Fibroblast of skin of left quadriceps (primary cell): ENCODE measurements at regions not wholly inside any gene's neighbourhood (a gene's known extent, or its start where the extent isn't known, plus 50 kb on each side); places are given as distances from the start of the nearest gene placed in this dataset.
"Not testable (repeated sequence)": the region's sequence is repeated elsewhere in the genome, so short reads cannot be mapped to it uniquely, and the experiment has no call there.

ENCODE experiments used
- DNase-seq, 2 experiments: peaks; one replicate each; pipeline ENCODE4 v3.0.0-alpha.2; 2013; ENCODE audit warnings: low read depth in 2 of 2

DNA sequence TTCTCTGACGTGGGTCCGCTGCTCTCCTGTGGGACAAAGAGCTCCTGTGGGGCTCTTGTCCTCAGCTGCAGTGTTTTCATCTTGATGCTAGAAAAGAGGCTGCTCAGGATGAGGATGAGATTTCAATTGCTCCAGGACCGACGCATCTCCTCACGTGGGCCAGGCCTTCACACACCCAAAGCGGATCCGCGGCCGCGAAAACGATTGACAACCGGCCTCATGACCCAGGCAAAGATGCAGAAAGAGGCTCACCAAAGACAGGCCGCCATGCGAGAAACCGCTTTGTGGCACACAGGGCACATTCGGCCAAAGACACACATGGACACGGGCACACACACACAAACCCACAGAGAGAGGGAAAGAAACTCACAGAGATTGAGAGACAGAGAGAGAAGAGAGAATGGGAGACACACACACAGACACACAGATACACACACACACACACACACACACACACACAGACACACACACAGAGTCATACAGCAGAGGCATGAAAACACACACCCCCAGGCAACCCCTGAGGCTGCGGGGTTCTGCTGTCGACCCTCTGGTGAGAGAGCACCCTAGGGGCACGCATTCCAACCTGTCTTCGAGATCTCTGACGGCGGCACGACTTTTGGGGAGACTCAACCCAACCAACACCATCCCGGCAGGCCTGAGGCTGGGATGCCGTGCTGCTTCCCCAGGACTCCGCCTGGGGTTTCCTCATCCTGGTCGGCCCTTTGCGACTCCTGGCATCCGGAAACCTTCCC lies 168.5 kb upstream of the ZNF337 start:
- DNase-seq: not testable (repeated sequence)

- no peak for DNase-seq
Observed at GRCh38 chr20:25864326-25864962, 167.8 kb upstream of the ZNF337 start.

GRCh38 chr20:25863536-25864325 lies 167.1 kb upstream of the ZNF337 start:
- DNase-seq: no peak

DNA sequence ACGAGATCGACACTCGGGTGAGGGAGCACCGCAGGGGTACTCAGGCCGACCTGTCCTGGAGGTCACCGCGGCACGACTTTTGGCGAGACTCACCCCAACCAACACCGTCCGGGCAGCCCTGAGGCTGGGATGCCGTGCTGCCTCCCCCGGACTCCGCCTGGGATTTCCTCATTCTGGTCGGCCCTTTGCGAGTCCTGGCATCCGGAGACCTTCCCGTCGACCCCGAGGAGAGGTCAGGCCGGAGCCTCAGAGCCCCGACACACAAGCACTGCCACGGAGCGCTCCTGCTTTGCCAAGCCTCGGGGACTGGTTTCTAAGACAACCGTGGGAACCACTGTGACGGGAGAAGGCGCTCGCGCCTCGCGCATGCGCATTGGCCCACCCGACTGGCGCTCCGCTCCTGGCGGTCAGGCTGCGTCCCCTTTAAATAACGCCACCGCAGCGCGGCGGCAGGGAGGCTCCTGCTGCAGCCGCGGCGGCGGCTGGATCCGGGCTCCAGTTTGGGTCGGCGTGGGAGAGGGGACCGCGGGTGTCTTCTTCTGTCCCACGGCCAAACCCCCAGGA lies 166.4 kb upstream of the ZNF337 start:
- peak; percentile 51 to 55 for DNase-seq

- DNase-seq: no peak
Observed at GRCh38 chr20:25860531-25861150, 164.0 kb upstream of the ZNF337 start.

GRCh38 chr20:25859649-25860530 lies 163.2 kb upstream of the ZNF337 start:
- peak; percentile 21 to 24 for DNase-seq

DNA sequence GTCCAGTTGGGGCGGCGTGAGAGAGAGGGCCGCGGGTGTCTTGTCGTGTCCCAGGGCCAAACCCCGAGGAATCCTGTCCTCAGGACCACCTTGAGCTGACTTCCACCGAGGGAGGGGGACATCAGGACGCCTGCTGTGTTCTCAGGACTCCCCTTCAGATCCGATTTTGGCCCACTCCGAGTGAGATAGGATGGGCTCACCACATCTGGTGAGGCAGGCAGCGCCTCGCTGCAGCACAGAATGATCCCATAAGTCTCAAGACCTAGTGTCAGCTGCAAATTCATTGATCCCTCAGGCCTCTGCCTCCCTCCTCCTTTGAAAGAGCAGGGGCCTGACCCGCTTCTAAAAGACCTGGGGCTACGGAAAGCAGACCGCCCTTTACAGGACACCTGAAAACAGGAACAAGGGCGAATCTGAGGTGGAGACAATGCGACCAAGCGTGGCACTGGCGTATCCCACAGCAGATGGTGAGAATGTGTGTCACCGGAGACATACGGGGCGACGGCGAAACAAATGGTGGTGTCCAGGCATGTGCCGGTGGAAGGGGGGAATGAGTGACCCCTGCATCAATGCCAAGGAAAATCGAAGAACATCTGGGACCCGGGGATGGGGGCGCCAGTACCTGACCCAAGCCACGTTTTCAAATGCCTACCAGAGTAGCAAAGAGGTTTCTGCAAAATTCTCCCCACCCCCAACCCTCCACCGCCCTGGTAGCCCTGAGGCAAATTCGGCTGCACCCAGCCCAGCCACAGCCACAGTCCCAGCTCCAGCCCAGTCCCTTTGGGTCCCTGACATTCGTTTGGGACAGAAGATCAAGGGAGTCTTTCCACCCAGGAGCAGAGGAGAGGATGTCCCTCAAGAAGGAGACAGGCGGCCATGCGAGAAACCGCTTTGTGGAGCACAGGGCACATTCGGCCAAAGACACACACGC lies 162.1 kb upstream of the ZNF337 start:
- DNase-seq: no peak

GRCh38 chr20:25857091-25857788 lies 160.6 kb upstream of the ZNF337 start:
- not testable (repeated sequence) for DNase-seq

GRCh38 chr20:25856256-25856884 lies 159.7 kb upstream of the ZNF337 start:
- DNase-seq: no peak

DNA sequence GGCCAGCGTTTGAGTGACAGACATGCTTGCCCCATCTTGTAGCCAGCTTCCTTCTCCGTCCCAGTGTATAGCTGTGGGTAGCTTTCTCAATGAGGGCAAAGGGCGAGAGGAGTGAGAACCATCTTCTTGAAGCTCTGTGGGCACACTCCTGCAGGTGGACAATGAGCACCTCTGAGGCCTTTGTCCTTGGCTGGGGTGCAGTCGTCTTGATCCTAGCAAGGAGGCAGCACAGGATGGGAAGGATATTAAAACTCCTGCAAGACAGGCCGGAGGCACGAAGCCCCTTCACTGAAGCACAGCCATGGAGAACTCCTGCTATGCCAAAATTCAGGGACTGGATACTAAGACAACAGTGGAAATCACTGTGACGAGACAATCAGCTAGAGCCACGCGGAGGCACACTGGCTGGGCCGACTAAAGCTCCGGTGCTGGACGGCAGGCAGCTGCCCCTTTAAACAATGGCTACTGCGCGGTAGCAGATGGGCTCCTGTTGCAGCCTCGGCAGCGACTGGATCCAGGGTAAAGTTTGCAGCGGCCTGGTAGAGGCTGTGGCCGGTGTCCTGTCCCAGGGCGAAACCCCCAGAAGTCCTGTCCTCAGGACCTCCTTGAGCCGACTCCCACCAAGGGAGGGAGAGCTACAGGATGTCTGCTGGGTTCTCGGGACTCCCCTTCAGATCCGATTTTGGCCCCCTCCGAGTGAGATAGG lies 159.0 kb upstream of the ZNF337 start:
- DNase-seq: not testable (repeated sequence)

- DNase-seq: not testable (repeated sequence)
Observed at GRCh38 chr20:25854666-25855065, 158.0 kb upstream of the ZNF337 start.

- DNase-seq: peak; percentile 54 to 62
Observed at GRCh38 chr20:25853718-25854388, 157.2 kb upstream of the ZNF337 start.

DNA sequence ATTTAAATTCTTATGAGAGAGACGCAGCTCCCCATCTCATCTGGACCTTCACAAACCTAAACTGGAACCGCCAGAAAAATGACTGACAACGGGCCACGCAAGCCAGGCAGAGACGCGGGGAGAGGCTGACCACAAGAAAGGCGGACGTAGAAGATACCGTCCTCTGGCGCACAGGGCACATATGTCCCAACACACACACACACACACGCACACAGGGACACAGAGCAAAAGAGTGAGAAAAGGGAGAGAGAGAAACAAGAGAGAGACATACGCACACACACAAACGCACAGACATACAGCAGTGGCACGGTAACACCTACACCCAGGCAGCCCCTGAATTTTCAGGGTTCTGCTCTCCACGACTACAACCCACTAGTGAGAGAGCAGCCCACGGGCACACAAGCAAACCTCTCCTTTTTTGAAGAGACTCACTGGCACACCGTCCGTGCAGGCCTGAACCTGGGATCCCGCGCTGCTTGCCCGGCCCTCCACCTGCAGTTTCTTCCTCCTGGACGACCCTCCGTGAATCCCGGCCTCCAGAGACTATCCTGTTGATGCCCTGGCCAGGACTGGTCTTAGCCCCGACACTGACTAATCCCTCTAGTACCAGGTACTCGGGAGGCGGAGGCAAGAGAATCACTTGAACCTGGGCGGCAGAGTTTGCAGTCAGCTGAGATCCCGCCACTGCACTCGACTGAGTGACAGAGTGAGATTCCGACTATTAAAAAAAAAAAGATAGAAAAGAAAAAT lies 156.5 kb upstream of the ZNF337 start:
- not testable (repeated sequence) for DNase-seq

DNA sequence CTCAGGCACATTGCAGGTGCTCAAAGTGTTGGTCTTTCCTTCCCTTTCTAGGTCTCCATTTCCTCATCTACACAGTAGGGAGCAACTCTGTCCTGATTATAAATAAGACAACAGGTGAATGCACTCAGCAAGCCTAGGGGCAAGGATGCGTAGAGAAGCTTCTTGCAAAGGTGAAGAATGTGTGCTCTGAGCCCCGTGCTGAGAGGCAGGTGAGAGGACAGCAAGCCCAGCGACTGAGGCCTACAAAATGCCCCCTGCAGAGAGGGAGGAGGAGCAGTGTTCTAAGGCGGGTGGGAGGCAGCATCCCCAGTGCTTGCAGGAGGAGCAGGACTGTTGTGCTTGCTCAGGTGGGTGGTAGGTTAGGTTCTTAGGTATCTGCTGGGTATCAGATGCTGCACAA lies 153.5 kb upstream of the ZNF337 start:
- not testable (repeated sequence) for DNase-seq

GRCh38 chr20:25848222-25848621 lies 151.6 kb upstream of the ZNF337 start:
- DNase-seq: no peak

- DNase-seq: not testable (repeated sequence)
Observed at GRCh38 chr20:25844640-25845039, 148.0 kb upstream of the ZNF337 start.

DNA sequence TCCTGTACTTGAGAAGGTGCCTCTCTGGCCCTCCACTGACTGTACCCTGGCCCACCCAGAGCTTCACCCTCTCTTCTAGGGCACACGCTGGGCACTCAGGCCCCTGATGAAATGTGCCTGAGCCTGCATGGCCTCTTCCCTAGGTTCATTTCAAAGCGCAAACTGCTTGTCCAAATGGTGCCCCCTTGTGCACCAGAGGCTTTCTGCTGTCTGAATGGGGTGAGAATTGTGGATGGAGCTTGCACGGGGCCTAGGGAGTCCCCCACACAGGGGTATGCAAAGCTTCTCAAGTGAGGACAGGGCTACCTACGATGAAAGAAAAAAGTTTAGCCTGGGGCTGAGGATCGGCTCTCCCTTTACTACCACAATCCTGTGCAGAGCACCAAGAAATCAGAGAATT lies 116.9 kb upstream of the ZNF337 start:
- not testable (repeated sequence) for DNase-seq
